Neuronal stem cell (in vitro differentiated cells): ENCODE measurements at regions not wholly inside any gene's neighbourhood (a gene's known extent, or its start where the extent isn't known, plus 50 kb on each side); places are given as distances from the start of the nearest gene placed in this dataset.

Source experiments
- DNase-seq: peaks from one replicate; pipeline ENCODE4 v3.0.0-alpha.2; 2013; ENCODE audit warnings: low spot score
- H2AFZ ChIP-seq: one replicate; pipeline ENCODE4 v1.6.1; 2013; ENCODE audit warnings: mild to moderate bottlenecking, low read length, inconsistent platforms
- H2AK5ac ChIP-seq: 2 replicates; pipeline ENCODE4 v1.6.1; 2013; ENCODE audit warnings: low read depth, mild to moderate bottlenecking, inconsistent platforms, low read length, moderate library complexity, mixed read lengths
- H2BK120ac ChIP-seq: 2 replicates; pipeline ENCODE4 v1.6.1; 2013; ENCODE audit warnings: low read depth, mild to moderate bottlenecking, inconsistent platforms, low read length, moderate library complexity, mixed read lengths
- H2BK12ac ChIP-seq: one replicate; pipeline ENCODE4 v1.6.1; 2013; ENCODE audit warnings: low read length, inconsistent platforms
- H2BK15ac ChIP-seq: 2 replicates; pipeline ENCODE4 v1.6.1; 2013; ENCODE audit warnings: mild to moderate bottlenecking, low read length, inconsistent platforms, mixed read lengths
- H2BK5ac ChIP-seq: one replicate; pipeline ENCODE4 v1.6.1; 2013; ENCODE audit warnings: inconsistent platforms, mild to moderate bottlenecking, low read length, moderate library complexity
- H3K14ac ChIP-seq: one replicate; pipeline ENCODE4 v1.6.1; 2013; ENCODE audit warnings: low read length, inconsistent platforms
- H3K18ac ChIP-seq: 2 replicates; pipeline ENCODE4 v1.6.1; 2013; ENCODE audit warnings: low read length, inconsistent platforms
- H3K23ac ChIP-seq: 2 replicates; pipeline ENCODE4 v1.6.1; 2013; ENCODE audit warnings: low read depth, mild to moderate bottlenecking, mixed read lengths, low read length, inconsistent platforms; ENCODE audit not compliant: poor library complexity
- H3K27ac ChIP-seq: replicated peaks from 3 replicates; pipeline ENCODE4 v1.5.1; 2013; ENCODE audit warnings: low read length, inconsistent platforms
- H3K27me3 ChIP-seq, 3 experiments: 2 replicates each; pipeline ENCODE4 v1.6.1; 2013; ENCODE audit warnings: low read length in 3 of 3, mild to moderate bottlenecking in 2 of 3, inconsistent platforms in 1 of 3, low read depth in 1 of 3, mixed read lengths in 1 of 3, moderate library complexity in 1 of 3; ENCODE audit not compliant: control insufficient read depth in 3 of 3, insufficient read depth in 3 of 3
- H3K36me3 ChIP-seq, 2 donors: replicated peaks in 1 of 2; 2 replicates each; pipeline ENCODE4 v1.6.1; 2013; ENCODE audit warnings: low read length in 2 of 2; ENCODE audit not compliant: control insufficient read depth in 2 of 2, insufficient read depth in 2 of 2
- H3K4ac ChIP-seq: 2 replicates; pipeline ENCODE4 v1.6.1; 2013; ENCODE audit warnings: inconsistent platforms, mild to moderate bottlenecking, low read length, moderate library complexity
- H3K4me1 ChIP-seq, 2 donors: 1 replicate in 1 of 2; 2 replicates in 1 of 2; pipeline ENCODE4 v1.6.1; 2013; ENCODE audit warnings: low read length in 2 of 2, low read depth in 1 of 2; ENCODE audit not compliant: control insufficient read depth in 2 of 2, insufficient read depth in 1 of 2
- H3K4me2 ChIP-seq: one replicate; pipeline ENCODE4 v1.6.1; 2013; ENCODE audit warnings: mild to moderate bottlenecking, low read length, inconsistent platforms; ENCODE audit not compliant: insufficient read depth, poor library complexity, severe bottlenecking
- H3K4me3 ChIP-seq, 2 donors: 2 replicates each; pipeline ENCODE4 v1.5.1; 2013; ENCODE audit warnings: low read length in 2 of 2, mild to moderate bottlenecking in 2 of 2, inconsistent platforms in 1 of 2, moderate library complexity in 1 of 2
- H3K79me1 ChIP-seq: one replicate; pipeline ENCODE4 v1.6.1; 2013; ENCODE audit warnings: low read depth, mild to moderate bottlenecking, inconsistent platforms, low read length, moderate library complexity
- H3K9ac ChIP-seq: one replicate; pipeline ENCODE4 v1.6.1; 2013; ENCODE audit warnings: mild to moderate bottlenecking, low read depth, low read length, inconsistent platforms; ENCODE audit not compliant: poor library complexity
- H3K9me3 ChIP-seq, 2 donors: replicated peaks in 1 of 2; 2 replicates each; pipeline versions ENCODE3 to v1.6.1; 2013; ENCODE audit warnings: low read length in 2 of 2, mild to moderate bottlenecking in 2 of 2, inconsistent platforms in 1 of 2, low read depth in 1 of 2, mixed read lengths in 1 of 2, moderate library complexity in 1 of 2; ENCODE audit not compliant: control insufficient read depth in 2 of 2, insufficient read depth in 1 of 2
- H4K8ac ChIP-seq: one replicate; pipeline ENCODE4 v1.6.1; 2013; ENCODE audit warnings: low read depth, mild to moderate bottlenecking, inconsistent platforms, low read length, moderate library complexity
- H4K91ac ChIP-seq: one replicate; pipeline ENCODE4 v1.6.1; 2013; ENCODE audit warnings: low read length, low read depth, mild to moderate bottlenecking, inconsistent platforms; ENCODE audit not compliant: poor library complexity
- WGBS, 2 donors: extraction: QIAGEN DNeasy Blood & Tissue Kit; methylation state at CpG; one replicate each; pipeline ENCODE4 v1.1.7; 2013; ENCODE audit warnings: missing lambda C conversion rate in 2 of 2, mixed read lengths in 1 of 2; ENCODE audit not compliant: insufficient read length in 2 of 2, insufficient replicate concordance in 1 of 2; ENCODE audit errors: extremely low coverage in 2 of 2; 5-methylcytosine and 5-hydroxymethylcytosine counted together

DNA sequence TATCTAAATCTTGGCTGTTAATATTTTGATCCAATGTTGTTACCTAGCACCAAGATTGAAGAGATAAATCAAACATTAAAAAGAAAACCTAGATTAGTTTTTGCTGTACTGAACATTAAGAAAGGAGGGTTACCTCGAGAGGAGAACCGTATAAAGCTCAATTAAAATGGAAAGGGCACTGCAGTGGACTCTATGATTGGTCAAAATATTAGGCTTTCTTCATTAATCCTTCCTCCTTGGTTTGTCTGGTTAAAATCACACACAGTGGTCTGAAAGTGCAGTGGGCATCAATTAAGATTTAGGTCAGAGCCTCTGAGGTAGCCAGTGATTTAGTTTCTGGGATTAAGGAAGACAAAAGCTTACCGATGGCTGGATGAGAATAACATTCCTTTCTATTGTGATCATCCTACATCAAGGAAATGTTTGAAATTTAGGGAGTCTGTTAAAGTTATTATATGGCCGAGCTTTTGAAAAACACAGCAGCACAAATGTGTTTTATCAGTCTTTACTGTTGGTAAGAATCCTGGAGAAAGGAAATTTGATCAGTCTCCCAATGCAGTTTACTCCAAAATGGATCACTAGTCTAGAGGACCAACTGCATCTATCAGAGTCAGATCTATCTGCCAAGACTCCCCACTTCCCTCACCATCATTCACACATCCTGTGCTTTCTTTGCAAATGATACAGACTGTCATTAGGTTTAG is 134.6 kb upstream of the NEDD9 start:
- H2BK15ac ChIP-seq, result no peak overlapping the region
- H3K36me3 ChIP-seq, result no peaks in the 10 kb centered on the region
- H3K27ac ChIP-seq, result peak overlapping the region; percentile 60
- no peak overlapping the region for H4K8ac ChIP-seq
- no peak overlapping the region for H2AFZ ChIP-seq
- H3K14ac ChIP-seq, result no peak overlapping the region
- H4K91ac ChIP-seq, result no peak overlapping the region
- H3K9ac ChIP-seq, result no peak overlapping the region
- H3K79me1 ChIP-seq, result no peaks in the 10 kb centered on the region
- H3K4me3 ChIP-seq, result no peak overlapping the region
- H3K27me3 ChIP-seq, result no peaks in the 10 kb centered on the region
- no peak overlapping the region for H3K4me2 ChIP-seq
- no peak overlapping the region for H3K18ac ChIP-seq
- no peak overlapping the region for H2BK120ac ChIP-seq
- H2AK5ac ChIP-seq, result no peak overlapping the region
- H3K4ac ChIP-seq, result no peak overlapping the region
- WGBS, 2 donors, result no CpG with 5 or more reads among the region's 4 CpGs
- H3K4me1 ChIP-seq, result peaks cover 0 to 11% of the 10 kb centered on the region in 2 donors
- peak; percentile 23 for DNase-seq
- no peak overlapping the region for H2BK5ac ChIP-seq
- no peak overlapping the region for H2BK12ac ChIP-seq
- no peak overlapping the region for H3K23ac ChIP-seq
- no peaks in the 10 kb centered on the region for H3K9me3 ChIP-seq

DNA sequence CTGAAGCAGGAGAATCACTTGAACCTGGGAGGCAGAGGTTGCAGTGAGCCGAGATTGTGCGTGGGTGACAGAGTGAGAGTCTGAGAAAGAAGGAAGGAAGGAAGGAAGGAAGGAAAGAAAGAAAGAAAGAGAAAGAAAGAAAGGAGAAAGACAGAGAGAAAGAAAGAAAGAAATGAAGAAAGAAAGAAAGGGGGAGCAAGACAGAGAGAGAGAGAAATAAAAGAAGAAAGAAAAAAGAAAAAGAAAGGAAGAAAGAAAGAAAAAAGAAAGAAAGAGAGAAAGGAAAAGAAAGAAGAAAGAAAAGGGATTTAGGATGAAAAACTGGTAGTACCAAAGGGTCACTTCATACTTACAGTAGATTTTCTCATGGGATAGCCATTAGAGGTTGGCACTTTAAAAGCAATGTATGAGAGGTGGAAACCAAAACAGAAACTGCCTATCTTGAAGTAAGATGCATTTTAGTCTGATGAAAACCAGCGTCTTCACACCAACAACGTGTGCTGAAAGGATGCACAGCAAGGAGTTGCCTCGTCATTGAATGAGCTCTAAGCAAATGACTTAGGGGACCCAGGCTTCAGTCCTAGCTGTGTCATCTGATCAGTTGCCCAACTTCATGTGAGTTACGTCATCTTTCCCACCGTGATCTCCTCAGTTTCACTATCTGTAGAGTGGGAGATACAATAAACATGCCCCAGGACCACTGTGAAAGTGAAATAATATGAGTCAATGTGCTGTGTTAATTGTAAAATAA is 133.9 kb upstream of the NEDD9 start:
- Histone ChIP-seq H2AFZ (no peak overlapping the region), H2BK15ac (no peak overlapping the region), H3K27ac (no peak overlapping the region), H2BK120ac (no peak overlapping the region), H3K4ac (no peak overlapping the region), H3K4me1 (peaks cover 0 to 11% of the 10 kb centered on the region in 2 donors), H3K36me3 (no peaks in the 10 kb centered on the region), H2AK5ac (no peak overlapping the region), H3K18ac (peak overlapping the region; percentile 59), H3K9me3 (no peaks in the 10 kb centered on the region), H2BK5ac (no peak overlapping the region), H3K4me3 (no peak overlapping the region), H4K91ac (no peak overlapping the region), H3K4me2 (no peak overlapping the region), H3K9ac (no peak overlapping the region), H3K79me1 (no peaks in the 10 kb centered on the region), H3K27me3 (no peaks in the 10 kb centered on the region), H3K23ac (no peak overlapping the region), H3K14ac (no peak overlapping the region), H2BK12ac (no peak overlapping the region), H4K8ac (no peak overlapping the region)
- no CpG with 5 or more reads among the region's 7 CpGs for WGBS, 2 donors
- no peak for DNase-seq

DNA sequence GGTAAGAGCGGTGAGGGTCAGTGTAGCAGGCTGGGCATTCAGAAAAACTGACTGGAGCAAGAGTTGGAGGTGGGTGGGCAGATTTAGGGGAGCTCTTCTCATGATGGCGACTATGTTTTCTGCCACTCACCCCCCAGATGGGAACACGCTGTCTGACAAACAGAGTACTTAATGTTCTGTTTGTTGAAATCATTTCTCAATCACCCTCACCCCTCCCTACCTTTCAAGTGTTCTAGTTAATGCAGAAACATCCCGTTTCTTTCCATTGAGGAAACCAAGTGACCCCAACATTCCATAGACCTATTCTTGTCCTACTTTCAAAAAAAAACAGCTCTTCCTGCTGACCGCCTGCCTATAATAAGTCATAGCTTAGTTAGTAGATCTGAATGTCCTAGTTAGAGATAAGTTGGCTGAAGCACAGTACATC is 132.5 kb upstream of the NEDD9 start:
- H3K4me2 ChIP-seq, result no peak overlapping the region
- no peak overlapping the region for H4K8ac ChIP-seq
- no peak overlapping the region for H3K27ac ChIP-seq
- H3K27me3 ChIP-seq, result no peaks in the 10 kb centered on the region
- H3K79me1 ChIP-seq, result no peaks in the 10 kb centered on the region
- H3K4ac ChIP-seq, result no peak overlapping the region
- WGBS, 2 donors, result no CpG with 5 or more reads among the region's 5 CpGs
- no peak overlapping the region for H2BK12ac ChIP-seq
- no peak overlapping the region for H3K4me3 ChIP-seq
- H3K9me3 ChIP-seq, result no peaks in the 10 kb centered on the region
- H2BK15ac ChIP-seq, result no peak overlapping the region
- H3K18ac ChIP-seq, result peak overlapping the region; percentile 13
- no peaks in the 10 kb centered on the region for H3K36me3 ChIP-seq
- H2BK5ac ChIP-seq, result no peak overlapping the region
- no peak overlapping the region for H3K9ac ChIP-seq
- H3K14ac ChIP-seq, result no peak overlapping the region
- DNase-seq, result no peak
- H2BK120ac ChIP-seq, result no peak overlapping the region
- H2AFZ ChIP-seq, result no peak overlapping the region
- no peak overlapping the region for H2AK5ac ChIP-seq
- no peak overlapping the region for H4K91ac ChIP-seq
- H3K23ac ChIP-seq, result no peak overlapping the region
- peaks cover 0 to 11% of the 10 kb centered on the region in 2 donors for H3K4me1 ChIP-seq

DNA sequence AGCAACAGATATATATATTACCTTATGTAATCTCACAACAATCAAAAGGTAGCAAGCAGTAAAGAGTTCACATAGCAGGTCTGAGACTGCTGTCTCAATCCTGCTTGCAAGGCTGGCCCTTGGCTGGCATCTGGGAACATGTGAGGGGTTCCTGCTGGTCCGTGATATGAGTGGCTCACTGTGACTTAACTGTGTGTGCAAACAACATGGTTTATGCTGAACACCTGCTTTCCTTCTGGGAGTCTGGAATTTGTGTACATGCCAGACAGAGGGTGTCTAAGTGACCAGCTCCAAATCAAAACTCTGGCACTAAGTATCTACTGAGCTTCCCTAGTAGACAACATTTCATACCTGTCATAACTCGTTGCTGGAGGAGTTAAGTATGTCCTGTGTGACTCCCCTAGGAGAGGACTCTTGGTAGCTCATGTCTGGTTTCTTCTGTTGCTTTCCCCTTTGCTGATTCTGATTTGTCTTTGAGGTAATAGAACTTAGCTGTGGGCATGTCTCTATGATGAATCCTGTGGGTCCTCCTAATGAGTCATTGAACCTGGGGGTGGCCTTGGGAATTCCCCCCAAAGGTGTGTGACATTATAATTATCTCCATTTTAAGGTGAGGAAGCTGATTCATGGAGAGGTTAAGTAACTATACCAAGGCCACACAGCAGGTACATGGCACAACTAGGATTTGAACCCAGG is 131.6 kb upstream of the NEDD9 start:
- H3K9ac ChIP-seq, result no peak overlapping the region
- H2BK5ac ChIP-seq, result no peak overlapping the region
- H3K4me2 ChIP-seq, result no peak overlapping the region
- H2AFZ ChIP-seq, result no peak overlapping the region
- no peak overlapping the region for H3K4ac ChIP-seq
- H4K91ac ChIP-seq, result no peak overlapping the region
- H3K36me3 ChIP-seq, result no peaks in the 10 kb centered on the region
- no peak overlapping the region for H2BK120ac ChIP-seq
- no peaks in the 10 kb centered on the region for H3K9me3 ChIP-seq
- no peak overlapping the region for H3K27ac ChIP-seq
- DNase-seq, result no peak
- H3K27me3 ChIP-seq, result no peaks in the 10 kb centered on the region
- no peak overlapping the region for H3K23ac ChIP-seq
- H2AK5ac ChIP-seq, result no peak overlapping the region
- H2BK15ac ChIP-seq, result no peak overlapping the region
- peaks cover 0 to 11% of the 10 kb centered on the region in 2 donors for H3K4me1 ChIP-seq
- no peak overlapping the region for H4K8ac ChIP-seq
- no peak overlapping the region for H3K18ac ChIP-seq
- no peak overlapping the region for H3K4me3 ChIP-seq
- no peaks in the 10 kb centered on the region for H3K79me1 ChIP-seq
- H2BK12ac ChIP-seq, result no peak overlapping the region
- no peak overlapping the region for H3K14ac ChIP-seq
- no CpG with 5 or more reads among the region's 2 CpGs for WGBS, 2 donors
